A673 (cell line): ENCODE measurements at regions not wholly inside any gene's neighbourhood (a gene's known extent, or its start where the extent isn't known, plus 50 kb on each side); places are given as distances from the start of the nearest gene placed in this dataset.
"Not testable (repeated sequence)": the region's sequence is repeated elsewhere in the genome, so short reads cannot be mapped to it uniquely, and the experiment has no call there.

Experiments used
- EZH2 ChIP-seq: fragments of 200-600 bp; sonication (generic); IDR thresholded peaks from 2 replicates; pipeline ENCODE4 v1.6.1; 2017; ENCODE audit warnings: borderline replicate concordance, low read depth, mild to moderate bottlenecking, mixed read lengths, antibody characterized with exemption, low read length; ENCODE audit not compliant: poor library complexity, severe bottlenecking
- TF ChIP-seq, protein P1 (sequence below): fragments of 300-800, 200-600 bp; sonication (generic); conservative IDR thresholded peaks from 2 replicates; pipeline ENCODE4 v1.5.1; 2017; ENCODE audit warnings: low read depth, mild to moderate bottlenecking, antibody characterized with exemption, low read length, moderate library complexity, mixed read lengths

DNA sequence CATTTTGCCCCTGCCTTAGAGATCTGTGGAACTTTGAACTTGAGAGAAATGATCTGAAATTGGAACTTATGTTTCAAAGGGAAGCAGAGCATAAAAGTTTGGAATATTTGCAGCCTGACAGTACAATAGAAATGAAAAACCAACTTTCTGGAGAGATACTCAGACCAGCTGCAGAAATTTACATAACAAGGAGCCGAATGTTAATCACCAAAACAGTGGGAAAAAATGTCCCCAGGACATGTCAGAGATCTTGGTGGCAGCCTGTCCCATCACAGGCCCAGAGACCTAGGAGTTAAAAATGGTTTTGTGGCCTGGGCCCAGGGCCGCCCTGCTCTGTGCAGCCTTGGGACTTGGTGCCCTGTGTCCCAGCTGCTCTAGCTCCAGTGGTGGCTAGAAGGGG lies 94.8 kb downstream of the CDRT15L2 start:
- TF ChIP-seq, protein P1, sequence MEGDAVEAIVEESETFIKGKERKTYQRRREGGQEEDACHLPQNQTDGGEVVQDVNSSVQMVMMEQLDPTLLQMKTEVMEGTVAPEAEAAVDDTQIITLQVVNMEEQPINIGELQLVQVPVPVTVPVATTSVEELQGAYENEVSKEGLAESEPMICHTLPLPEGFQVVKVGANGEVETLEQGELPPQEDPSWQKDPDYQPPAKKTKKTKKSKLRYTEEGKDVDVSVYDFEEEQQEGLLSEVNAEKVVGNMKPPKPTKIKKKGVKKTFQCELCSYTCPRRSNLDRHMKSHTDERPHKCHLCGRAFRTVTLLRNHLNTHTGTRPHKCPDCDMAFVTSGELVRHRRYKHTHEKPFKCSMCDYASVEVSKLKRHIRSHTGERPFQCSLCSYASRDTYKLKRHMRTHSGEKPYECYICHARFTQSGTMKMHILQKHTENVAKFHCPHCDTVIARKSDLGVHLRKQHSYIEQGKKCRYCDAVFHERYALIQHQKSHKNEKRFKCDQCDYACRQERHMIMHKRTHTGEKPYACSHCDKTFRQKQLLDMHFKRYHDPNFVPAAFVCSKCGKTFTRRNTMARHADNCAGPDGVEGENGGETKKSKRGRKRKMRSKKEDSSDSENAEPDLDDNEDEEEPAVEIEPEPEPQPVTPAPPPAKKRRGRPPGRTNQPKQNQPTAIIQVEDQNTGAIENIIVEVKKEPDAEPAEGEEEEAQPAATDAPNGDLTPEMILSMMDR, result not testable (repeated sequence)
- not testable (repeated sequence) for TF ChIP-seq EZH2
